GM18502 (cell line): ENCODE measurements at regions not wholly inside any gene's neighbourhood (a gene's known extent, or its start where the extent isn't known, plus 50 kb on each side); places are given as distances from the start of the nearest gene placed in this dataset.
"Not testable (repeated sequence)": the region's sequence is repeated elsewhere in the genome, so short reads cannot be mapped to it uniquely, and the experiment has no call there.

Source experiments
- ATAC-seq: cut with Tn5 transposase; IDR thresholded peaks from one replicate; pipeline ENCODE4 v1.9.1; 2021; ENCODE audit warnings: mild to moderate bottlenecking; ENCODE audit not compliant: unreplicated experiment, poor library complexity

DNA sequence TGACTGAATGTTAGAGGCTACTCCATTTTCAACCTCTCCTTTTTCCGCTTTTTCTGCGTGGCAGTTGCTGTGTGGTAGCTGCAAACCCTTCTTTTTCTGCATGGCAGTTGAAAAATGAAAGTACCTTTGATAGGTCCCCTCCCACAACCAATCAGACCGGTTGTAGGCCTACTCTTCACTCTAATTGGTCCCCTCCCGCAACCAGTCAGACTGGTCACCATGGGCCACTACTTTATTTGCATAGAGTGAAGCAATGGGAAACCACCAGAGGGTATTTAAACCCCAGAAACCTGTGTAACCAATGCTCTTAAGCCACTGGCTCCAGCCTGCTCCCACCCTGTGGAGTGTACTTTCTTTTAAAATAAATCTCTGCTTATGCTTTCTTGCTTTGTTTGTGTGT is 877.8 kb downstream of the FAM133A start:
- ATAC-seq: no peak

DNA sequence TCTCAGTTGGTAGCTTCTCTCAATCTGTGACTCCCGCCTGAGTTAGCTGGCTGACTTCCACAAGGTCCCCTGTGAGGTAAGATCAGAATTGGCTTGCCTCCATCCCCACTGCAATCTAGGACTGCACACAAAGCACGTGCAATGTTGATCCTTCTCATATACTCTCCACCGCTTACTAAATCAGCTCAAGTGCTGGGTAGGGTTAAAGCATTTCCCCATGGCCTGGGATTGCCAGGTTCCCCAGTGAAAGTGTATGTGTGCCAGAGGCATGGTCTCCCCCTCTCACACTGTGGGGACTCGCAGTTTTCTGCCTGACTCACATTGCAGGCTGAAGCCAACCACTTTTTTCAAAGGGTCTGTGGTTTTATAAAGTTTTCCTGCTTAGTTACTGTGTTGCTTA is 886.9 kb downstream of the FAM133A start:
- no peak for ATAC-seq

DNA sequence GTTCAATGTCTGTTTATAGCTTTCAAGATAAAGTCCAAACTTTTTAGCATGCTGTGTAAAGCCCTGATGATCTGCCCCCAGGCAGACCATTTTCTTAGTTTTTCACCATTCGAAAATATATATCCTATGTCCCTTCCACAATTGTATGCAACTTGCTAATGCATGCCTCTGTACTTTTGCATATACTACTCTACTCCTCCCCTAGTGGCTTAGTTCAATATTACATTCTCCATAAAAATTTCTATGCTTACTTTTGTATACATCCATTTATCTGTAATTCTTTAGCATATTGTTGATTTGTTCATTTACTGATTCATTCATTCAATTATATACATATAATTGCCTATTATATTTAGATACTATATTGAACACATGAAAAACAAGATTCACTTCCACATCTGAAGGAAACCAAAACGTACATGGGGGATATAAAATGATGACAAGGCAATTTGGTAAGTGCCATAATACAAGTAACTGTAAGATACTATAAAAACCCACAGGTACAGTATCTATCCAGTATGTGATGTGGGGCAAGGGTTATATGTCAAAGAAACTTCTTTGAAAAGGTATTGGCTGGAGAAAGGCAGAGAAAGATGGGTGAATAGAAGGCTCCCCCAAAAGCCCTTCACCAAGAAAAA is 902.5 kb downstream of the FAM133A start:
- ATAC-seq: no peak

DNA sequence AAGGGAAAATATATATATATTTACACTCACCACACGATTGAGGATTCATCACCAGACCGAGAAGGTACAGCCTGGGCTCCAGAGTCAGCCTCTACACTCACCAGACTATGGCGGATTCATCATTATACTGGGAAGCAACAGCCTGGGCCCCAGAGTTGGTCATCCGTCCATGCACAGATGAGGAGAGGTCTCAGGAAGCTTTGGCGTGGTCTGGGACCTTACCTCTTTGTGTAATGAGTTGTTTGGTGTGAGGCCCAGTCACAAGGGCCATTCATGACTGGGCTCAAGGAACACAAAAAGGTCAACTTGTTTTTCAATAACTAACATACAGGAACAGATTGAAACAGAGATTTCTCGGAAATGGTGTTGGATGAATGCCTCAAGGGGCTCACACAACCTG is 926.1 kb downstream of the FAM133A start:
- no peak for ATAC-seq

DNA sequence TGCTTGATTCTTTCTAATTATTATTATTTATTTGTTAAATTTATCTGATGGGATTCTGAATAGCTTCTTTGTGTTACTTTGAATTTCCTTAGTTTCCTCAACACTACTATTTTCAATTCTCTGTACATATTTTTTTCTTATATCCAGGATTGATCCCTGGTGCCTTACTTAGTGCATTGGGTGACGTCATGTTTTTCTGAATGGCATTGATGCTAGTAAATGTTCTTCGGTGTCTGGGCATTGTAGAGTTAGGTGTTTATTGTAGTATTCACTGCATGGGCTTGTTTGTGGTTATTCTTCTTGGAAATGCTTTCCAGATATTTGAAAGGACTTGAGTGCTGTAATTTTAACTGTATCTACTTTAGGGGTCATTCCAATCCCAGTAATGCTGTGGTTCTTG is 938.1 kb downstream of the FAM133A start:
- no peak for ATAC-seq

DNA sequence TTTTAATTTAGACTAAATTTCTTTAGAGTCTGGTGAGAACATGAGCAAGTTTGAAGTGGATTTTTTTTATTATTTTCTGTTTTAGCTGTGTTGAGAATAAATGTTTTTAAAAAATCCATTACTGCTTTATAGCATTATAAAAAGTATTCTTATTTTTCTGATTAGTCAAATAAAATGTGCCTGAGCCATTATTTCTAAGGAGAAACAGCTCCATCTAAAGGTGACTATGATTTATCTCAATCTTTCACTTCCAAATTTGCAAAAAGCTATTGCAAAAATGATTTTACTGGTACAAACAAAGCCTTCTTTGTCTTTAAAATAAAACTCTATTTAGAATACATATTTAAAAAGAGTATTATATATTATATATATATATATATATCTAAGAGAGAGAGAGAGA is 959.2 kb downstream of the FAM133A start:
- ATAC-seq: no peak

DNA sequence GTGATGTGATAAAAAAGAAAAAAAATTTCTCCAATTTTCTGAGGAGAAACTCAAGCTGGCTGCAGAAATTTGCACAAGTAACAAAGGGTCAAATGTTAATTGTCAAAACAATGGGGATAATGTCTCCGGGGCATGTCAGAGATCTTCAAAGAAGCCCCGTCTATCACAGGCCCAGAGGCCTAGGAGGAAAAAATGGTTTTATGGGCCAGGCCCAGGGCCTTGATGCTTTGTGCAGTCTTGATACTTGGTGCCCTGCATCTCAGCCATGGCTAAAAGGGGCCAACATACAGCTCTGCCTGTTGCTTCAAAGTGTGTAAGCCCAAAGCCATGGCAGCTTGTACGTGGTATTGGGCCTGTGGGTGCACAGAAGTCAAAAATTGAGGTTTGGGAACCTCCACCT is 961.0 kb downstream of the FAM133A start:
- no peak for ATAC-seq

DNA sequence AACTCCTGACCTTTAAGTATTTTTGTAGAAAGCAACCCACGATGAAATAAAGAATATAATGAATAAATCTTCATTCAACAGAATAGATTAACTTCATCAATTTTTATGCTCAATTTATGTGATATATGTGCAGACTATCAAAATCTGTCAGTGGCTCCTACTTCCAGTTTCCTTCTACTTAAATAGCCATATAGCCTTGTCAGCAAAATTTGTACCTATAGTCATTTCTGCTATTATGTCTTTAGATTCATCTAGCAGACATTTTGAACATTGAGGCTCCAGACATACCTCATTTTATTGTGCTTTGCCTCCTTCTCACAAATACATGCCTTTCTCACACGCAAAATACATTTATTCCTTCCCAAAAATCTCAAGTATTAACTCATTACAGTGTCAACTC is 971.7 kb downstream of the FAM133A start:
- no peak for ATAC-seq

DNA sequence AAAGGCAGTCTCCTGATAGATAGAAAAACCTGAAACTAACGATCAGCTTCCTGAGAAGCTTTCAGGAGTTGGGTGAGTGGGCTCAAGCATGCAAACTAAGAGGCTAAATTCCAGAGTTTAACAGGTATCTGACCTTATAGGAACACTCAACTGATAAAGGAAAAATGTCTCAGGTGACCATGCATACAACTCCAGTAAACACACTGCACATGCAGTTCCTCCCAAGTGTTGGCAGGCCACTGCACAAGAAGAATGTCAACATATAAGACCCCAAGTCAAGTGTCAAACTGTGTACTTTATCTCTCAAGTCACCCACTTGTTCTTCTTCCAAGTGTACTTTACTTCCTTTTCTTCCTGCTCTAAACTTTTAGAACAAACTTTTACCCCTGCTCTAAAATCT is 981.2 kb downstream of the FAM133A start:
- ATAC-seq: no peak

DNA sequence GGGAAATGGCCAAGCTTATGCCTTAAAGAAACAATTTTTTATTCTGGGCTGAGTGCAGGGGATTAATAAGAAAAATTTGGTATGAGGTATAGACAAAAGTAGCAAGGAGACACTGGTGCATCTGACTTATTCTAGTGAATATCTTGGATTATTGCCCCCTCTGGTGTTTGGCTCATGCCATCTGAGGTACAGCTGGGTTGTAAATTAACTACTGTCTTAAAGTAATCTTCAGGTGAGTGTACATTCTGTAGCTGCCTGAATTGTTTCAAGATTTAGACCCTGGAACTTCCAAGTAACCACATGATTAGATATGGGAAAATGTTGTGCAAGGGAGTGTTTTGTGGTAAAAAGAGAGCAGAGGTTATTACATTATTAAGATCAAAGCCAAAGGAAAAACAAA is 988.7 kb downstream of the FAM133A start:
- ATAC-seq: no peak

DNA sequence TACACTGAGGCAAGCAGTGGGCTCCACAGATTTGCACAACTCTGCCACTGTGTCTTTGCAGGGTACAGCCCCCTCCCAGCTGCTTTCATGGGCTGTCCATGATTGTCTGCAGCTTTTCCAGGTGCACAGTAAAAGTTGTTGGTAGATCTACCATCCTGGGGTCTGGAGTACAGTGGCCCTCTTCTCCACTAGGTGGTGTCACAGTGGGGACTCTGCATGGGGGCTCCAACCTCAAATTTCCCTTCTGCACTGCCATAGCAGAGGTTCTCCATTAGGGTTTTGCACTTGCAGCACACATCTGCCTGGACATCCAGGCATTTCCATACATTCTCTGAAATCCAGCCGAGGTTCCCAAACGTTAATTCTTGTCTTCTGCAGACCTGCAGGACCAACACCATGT is 1002.3 kb downstream of the FAM133A start:
- no peak for ATAC-seq

DNA sequence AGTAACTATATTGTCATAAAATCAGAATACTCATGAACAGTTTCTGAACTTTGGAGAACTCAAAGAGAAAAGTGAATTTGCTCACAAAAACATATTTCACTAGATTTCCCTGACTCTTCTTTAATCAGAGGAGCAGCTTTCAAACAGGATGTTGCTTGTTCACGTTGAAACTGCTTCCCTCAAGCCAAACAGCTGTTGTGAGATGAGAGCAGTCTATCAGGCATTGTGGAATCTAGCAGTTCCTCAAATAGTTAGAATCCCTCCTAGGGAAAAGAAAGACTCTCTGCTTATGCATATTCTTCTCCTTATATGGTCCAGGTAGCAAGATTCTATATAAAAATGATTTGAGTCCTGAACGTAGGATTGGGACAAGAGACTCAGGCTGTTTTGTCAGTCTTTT is 1012.1 kb downstream of the FAM133A start:
- no peak for ATAC-seq

DNA sequence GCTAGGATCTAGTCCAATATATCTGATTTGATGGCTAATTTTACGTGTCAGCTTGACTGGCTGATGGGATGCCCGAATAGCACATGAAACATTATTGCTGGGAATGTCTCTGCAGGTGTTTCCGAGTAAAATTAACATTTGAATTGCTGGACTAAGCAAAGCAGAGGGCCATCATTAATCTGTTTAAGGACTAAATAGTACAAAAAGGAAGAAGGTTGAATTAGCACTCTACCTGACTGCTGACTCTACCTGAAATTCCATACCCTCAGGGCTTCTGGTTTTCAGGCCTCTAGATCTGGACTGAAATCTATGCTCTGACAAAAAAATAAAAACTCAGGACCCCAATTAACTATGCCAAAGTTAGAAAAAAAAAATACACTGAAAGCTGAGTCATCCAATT is 1021.9 kb downstream of the FAM133A start:
- no peak for ATAC-seq

DNA sequence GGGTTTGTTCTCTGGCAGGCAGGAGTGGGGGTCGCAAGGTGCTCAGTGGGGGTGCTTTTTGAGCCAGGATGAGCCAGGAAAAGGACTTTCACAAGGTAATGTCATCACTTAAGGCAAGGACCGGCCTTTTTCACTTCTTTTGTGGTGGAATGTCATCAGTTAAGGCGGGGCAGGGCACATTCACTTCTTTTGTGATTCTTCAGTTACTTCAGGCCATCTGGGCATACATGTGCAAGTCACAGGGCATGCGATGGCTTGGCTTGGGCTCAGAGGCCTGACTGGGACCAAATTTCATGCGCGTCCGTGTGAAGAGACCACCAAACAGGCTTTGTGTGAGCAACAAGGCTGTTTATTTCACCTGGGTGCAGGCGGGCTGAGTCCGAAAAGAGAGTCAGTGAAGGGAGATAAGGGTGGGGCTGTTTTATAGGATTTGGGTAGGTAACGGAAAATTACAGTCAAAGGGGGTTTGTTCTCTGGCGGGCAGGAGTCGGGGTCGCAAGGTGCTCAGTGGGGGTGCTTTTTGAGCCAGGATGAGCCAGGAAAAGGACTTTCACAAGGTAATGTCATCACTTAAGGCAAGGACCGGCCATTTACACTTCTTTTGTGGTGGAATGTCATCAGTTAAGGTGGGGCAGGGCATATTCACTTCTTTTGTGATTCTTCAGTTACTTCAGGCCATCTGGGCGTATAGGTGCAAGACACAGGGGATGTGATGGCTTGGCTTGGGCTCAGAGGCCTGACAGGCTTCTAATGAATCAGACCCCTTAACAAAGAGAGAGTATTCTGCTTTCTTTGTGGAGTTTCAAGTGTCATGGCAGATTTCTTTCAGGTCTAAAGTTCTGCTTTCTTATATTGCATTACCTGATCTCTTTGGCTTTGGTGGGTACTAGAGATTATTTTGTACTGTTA is 1030.6 kb downstream of the FAM133A start:
- not testable (repeated sequence) for ATAC-seq

DNA sequence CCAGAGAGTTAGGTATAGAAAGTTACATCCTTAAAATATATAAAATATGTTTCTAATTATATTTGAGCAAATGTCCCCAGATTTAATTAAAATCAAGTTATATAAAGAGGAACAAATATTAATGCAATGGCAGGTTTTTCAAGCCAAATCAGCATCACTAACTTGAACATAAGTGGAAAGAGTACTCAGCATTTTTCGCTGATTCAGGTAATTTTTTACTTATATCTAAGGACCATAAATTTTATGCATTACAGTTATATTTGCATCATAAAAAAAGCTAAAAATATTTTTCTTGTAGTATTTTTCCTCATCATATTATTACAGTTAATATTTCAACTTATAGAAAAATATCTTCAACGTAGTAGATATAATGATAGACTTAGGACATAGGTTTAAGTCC is 1047.4 kb downstream of the FAM133A start:
- no peak for ATAC-seq

DNA sequence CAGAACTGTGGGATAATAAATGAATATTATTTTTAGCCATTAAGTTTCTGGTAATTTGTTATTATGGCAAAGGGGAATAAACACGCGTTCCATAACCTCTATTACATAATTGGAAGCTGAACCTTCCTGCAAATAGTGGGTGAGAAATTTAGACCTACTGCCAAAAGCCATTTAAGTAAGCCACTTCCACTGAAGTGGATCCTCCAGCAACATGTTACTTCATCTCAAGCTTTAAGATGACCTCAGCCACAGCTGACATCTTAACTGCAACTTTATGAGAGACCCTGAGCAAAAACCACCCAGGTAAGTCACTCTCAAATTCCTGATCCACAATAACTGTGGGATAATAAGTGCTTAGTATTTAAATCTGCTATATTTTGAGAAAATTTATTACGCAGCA is 1048.6 kb downstream of the FAM133A start:
- no peak for ATAC-seq

DNA sequence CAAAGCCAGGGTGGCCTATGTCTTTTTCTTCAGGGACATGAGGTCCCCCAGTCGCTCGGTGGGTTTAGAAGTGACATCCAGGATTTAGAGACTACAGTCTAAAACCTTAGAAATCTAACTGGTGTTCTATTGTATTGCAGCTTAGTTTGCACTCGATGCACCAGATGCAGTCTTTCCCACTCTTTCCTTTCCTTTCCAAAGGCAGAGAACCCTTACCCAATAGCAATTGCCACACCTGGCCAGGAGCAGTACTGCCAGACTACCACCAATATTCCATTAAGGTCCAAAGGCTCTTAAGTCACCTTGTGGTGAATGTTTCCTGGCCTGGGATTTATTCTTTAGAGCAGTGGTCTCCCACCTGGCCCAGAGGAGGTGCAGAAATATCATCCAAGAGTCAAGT is 1068.8 kb downstream of the FAM133A start:
- no peak for ATAC-seq

DNA sequence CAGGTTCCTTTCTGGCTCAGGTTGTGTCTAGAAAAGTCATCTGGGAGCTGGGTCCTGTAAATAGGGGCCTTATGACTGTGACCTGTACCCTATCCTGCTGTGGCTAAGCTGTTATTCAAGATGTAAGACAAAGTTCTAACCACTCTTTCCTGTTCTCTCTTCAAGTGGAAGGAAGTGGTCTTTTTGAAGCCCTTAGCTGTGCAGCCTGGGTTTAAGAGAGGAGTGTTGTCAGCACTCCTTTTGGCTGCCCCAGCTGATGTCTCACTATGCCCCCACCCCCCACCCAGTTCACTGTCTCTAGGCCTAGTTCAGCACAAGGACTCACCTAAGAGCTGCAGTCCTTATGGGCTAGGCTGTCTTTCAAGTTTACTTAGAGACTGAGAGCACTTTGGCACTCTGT is 1069.5 kb downstream of the FAM133A start:
- no peak for ATAC-seq

DNA sequence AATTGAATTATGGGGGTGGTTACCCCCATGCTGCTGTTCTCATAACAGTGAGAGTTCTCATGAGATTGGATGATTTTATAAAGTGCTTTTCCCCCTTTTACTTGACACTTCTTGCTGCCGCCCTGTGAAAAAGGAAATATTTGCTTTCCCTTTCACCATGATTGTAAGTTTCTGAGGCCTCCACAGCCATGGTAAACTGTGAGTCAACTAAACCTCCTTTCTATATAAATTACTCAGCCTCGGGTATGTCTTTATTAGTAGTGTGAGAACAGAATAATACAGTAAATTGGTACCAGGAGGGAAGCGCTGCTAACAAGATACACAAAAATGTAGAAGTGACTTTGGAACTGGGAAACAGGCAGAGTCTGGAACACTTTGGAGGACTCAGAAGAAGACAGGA is 1070.8 kb downstream of the FAM133A start:
- ATAC-seq: no peak

DNA sequence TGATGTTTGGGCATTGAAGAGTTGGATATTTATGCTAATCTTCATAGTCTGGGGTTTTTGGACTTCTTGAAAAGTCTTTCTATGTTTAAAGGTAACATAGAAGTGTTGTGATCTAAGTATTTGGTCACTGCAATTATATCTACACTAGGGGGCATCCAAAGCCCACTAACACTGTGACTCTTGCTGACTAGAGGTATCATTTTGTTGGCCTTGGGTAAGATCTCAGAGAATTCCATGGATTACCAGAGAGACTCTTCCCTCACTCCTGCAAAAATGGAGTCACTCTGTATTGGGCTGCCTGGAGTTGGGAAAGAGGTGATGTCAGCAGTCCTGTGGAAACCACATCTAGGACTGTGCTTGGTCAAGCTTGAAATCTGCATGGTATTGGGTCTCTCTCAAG is 1077.6 kb downstream of the FAM133A start:
- no peak for ATAC-seq

DNA sequence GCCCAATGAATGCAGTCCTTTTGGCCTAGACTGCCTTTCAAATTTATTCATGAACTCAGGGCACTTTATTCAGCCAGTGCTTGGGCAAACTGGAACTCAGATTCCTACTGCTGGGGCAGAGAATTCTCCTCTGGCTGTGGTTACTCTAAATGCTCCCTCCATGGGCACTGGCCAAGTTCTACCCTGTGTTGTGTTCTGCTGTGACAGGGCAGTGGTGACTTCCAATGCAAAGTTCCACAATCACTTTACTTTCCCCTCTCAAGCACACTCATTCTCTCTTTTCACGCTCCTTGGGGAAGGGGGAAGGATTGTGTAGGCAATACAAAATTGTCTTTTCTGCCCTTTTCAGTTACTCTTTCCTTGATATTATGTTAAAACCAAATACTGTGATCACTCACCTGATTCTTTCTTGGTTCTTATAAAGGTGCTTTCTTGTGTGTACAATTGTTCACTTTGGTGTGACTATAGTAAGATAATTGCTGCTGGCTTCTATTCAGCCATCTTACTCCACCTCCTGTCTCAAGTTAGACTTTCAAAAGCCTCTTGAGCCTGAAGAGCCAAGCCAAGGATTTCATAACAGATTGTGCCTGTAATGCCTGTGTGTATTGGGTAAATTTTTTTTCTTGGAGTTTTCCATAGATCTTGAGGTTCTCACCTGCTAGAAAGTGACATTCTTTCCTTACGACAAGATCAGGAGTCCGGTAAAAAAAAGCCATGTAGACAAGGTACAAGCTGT is 1078.6 kb downstream of the FAM133A start:
- ATAC-seq: no peak
